ENCODE measurements at regions not wholly inside any gene's neighbourhood (a gene's known extent, or its start where the extent isn't known, plus 50 kb on each side); places are given as distances from the start of the nearest gene placed in this dataset.

- TF ChIP-seq CTCF (IDR thresholded peaks at IDR 0.05; ENCODE audit: borderline replicate concordance), result no peak
- Histone ChIP-seq H3K27me3 (ENCODE audit: low read depth) (no peaks in the 10 kb centered on the region), H3K9me3 (replicated peaks) (peaks cover 6% of the 10 kb centered on the region), H3K36me3 (no peaks in the 10 kb centered on the region), H3K27ac (replicated peaks) (peak overlapping the region; percentile 48), H3K4me1 (peaks cover 16% of the 10 kb centered on the region), H3K4me3 (no peak overlapping the region)
- intact Hi-C loops (cut with micrococcal nuclease), result no loop called here
- peak; percentile 20 for DNase-seq
These were observed 163.2 kb downstream of the ZBTB18 start for GRCh38 chr1:244214009-244214967.

GRCh38 chr1:244216836-244217235, 165.8 kb downstream of the ZBTB18 start:
- peaks cover 16% of the 10 kb centered on the region for H3K4me1 ChIP-seq
- peaks cover 6% of the 10 kb centered on the region for H3K9me3 ChIP-seq (replicated peaks)
- no peak for TF ChIP-seq CTCF (IDR thresholded peaks at IDR 0.05; ENCODE audit: borderline replicate concordance)
- no peak overlapping the region for H3K4me3 ChIP-seq
- H3K36me3 ChIP-seq, result no peaks in the 10 kb centered on the region
- no peaks in the 10 kb centered on the region for H3K27me3 ChIP-seq (ENCODE audit: low read depth)
- H3K27ac ChIP-seq (replicated peaks), result no peak overlapping the region
- no peak for DNase-seq
- intact Hi-C loops (cut with micrococcal nuclease), result no loop called here

- Histone ChIP-seq H3K27ac (replicated peaks) (no peak overlapping the region), H3K27me3 (ENCODE audit: low read depth) (no peaks in the 10 kb centered on the region), H3K4me1 (peaks cover 12% of the 10 kb centered on the region), H3K9me3 (replicated peaks) (peaks cover 6% of the 10 kb centered on the region), H3K4me3 (no peak overlapping the region), H3K36me3 (no peaks in the 10 kb centered on the region)
- TF ChIP-seq CTCF (IDR thresholded peaks at IDR 0.05; ENCODE audit: borderline replicate concordance), result no peak
- intact Hi-C loops (cut with micrococcal nuclease), result no loop called here
- DNase-seq, result no peak
These were observed 166.6 kb downstream of the ZBTB18 start for GRCh38 chr1:244217711-244218110.

GRCh38 chr1:244218220-244218619, 167.1 kb downstream of the ZBTB18 start:
- Histone ChIP-seq H3K27ac (replicated peaks) (no peak overlapping the region), H3K36me3 (no peaks in the 10 kb centered on the region), H3K9me3 (replicated peaks) (peaks cover 6% of the 10 kb centered on the region), H3K4me3 (no peak overlapping the region), H3K27me3 (ENCODE audit: low read depth) (no peaks in the 10 kb centered on the region), H3K4me1 (peaks cover 12% of the 10 kb centered on the region)
- no peak for TF ChIP-seq CTCF (IDR thresholded peaks at IDR 0.05; ENCODE audit: borderline replicate concordance)
- intact Hi-C loops (cut with micrococcal nuclease), result no loop called here
- DNase-seq, result no peak

GRCh38 chr1:244219149-244219548, 168.1 kb downstream of the ZBTB18 start:
- TF ChIP-seq CTCF (IDR thresholded peaks at IDR 0.05; ENCODE audit: borderline replicate concordance), result no peak
- Histone ChIP-seq H3K9me3 (replicated peaks) (peaks cover 6% of the 10 kb centered on the region), H3K4me1 (peaks cover 6% of the 10 kb centered on the region), H3K36me3 (no peaks in the 10 kb centered on the region), H3K27me3 (ENCODE audit: low read depth) (no peaks in the 10 kb centered on the region), H3K4me3 (no peak overlapping the region), H3K27ac (replicated peaks) (no peak overlapping the region)
- no peak for DNase-seq
- intact Hi-C loops (cut with micrococcal nuclease), result no loop called here
